ENCODE measurements at regions not wholly inside any gene's neighbourhood (a gene's known extent, or its start where the extent isn't known, plus 50 kb on each side); places are given as distances from the start of the nearest gene placed in this dataset.

GRCh38 chr13:65125236-65125635, 2104.9 kb downstream of the PCDH9 start:
- TF ChIP-seq CTCF (IDR thresholded peaks at IDR 0.05) (no peak), POLR2A (IDR thresholded peaks at IDR 0.05) (no peak)

Data from gastroesophageal sphincter (tissue), 3 donors.